ENCODE measurements at regions not wholly inside any gene's neighbourhood (a gene's known extent, or its start where the extent isn't known, plus 50 kb on each side); places are given as distances from the start of the nearest gene placed in this dataset.

DNA sequence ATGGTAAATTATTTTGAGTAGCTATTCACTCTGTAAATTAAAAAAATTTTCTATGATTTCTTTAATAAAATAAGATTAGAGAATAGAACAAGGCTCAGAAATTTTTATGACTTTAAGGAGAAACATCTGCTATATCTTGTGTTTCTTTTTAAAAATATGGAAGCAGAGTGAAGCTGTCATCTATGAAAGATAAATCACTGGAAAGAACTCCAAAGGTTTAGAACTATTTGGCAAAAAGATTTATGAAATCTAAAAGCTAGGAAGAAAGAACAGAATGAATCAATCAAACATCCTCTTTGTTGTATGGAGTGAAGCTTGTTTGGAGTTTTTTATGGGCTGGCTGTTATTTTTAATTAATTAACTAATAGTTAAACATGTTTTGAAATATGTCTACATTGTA, 89.8 kb upstream of the ACTBL2 start:
- DNase-seq (ENCODE audit: low read depth, low spot score) = no peak

DNA sequence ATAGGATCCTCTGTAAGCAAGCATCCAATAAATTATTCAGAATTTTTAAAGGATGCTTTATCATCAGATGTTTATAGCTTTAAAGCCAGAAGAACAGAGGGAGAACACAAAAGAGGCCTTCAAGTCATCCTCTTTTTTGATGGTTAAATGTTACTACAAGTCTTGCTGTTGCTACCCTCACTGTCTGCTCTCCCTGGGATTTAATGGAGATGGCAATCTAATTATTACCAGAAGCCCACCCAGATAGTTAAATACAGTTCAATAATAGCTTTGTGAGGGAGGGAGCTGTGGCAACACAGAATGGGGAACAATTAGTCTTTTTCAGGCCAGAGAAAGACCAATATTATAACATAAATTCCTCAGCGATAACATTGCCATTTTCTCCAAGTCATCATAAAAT, 87.0 kb upstream of the ACTBL2 start:
- no peak for DNase-seq (ENCODE audit: low read depth, low spot score)

GRCh38 chr5:57568136-57568535, 85.5 kb upstream of the ACTBL2 start:
- no peak for DNase-seq (ENCODE audit: low read depth, low spot score)

- no peak for DNase-seq (ENCODE audit: low read depth, low spot score)
Observed at GRCh38 chr5:57566914-57567313, 84.3 kb upstream of the ACTBL2 start.

DNA sequence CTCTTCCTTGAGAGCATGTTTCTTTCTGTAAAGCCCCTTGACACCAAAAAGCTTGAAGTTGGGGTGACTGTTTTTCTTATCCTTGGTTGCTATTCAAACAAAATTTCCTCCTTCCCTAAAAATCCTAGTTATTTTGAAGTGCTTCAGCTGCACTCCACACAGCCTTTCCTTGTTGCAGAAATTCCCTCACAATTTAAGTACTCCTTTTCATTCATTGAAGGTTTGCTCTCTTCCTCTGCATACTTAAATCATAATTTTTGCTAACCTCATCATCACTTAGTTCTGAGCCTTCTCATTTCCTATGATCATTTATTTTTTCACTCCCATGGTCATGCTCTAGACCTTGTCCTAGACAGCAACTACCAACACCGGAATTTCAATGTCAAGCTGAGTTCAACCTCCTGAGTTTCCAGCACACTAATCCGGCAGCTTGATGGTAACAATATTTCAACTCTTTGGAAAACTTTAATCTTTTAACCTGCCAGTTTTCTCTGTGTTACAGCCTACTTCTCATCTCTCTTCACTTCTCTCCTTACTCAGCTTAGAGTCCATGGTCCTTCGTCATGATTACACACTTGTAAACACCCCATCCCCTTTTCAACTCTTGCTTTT, 78.7 kb upstream of the ACTBL2 start:
- no peak for DNase-seq (ENCODE audit: low read depth, low spot score)

- DNase-seq (ENCODE audit: low read depth, low spot score) = no peak
Observed at GRCh38 chr5:57559110-57559635, 76.6 kb upstream of the ACTBL2 start.

GRCh38 chr5:57552033-57552432, 69.4 kb upstream of the ACTBL2 start:
- no peak for DNase-seq (ENCODE audit: low read depth, low spot score)

- DNase-seq (ENCODE audit: low read depth, low spot score) = no peak
Observed at GRCh38 chr5:57551251-57551650, 68.6 kb upstream of the ACTBL2 start.

DNA sequence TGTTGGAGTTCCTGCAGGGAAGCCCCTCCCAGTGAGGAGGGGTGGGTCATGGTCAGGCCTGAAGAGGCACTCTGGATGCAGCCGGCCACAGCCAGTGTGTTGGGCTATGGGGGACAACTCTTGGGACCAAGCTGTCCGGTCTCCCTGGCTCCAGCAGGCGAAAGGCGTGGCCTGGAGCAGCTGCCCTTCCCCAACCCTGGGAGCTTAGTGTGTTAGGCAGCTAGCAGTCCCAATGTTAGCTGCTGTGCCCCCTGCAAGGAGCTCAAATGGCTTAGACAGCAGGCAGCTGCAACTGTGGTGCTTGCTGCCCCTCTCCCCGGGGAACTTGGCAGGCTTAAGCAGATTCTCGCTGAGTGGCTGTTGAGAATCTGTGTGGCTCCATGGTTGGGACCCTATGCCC, 67.5 kb upstream of the ACTBL2 start:
- DNase-seq (ENCODE audit: low read depth, low spot score) = no peak

DNA sequence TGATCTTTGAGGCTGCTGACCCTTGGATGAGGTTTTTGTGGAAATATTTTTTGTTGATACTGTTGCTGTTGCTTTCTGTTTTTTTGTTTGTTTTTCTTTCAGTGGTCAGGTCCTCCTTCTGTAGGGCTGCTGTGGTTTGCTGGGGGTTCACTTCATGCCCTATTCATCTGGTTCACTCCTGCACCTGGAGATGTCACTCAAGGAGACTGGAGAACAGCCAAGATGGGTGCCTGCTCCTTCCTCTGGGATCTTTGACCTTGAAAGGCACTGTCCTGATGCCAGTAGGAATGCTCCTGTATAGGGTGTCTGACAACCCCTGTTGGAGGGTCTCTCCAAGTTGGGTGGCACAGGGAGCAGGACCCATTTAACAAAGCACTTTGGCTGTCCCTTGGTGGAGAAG, 67.0 kb upstream of the ACTBL2 start:
- no peak for DNase-seq (ENCODE audit: low read depth, low spot score)

GRCh38 chr5:57540823-57541222, 58.2 kb upstream of the ACTBL2 start:
- no peak for DNase-seq (ENCODE audit: low read depth, low spot score)

DNA sequence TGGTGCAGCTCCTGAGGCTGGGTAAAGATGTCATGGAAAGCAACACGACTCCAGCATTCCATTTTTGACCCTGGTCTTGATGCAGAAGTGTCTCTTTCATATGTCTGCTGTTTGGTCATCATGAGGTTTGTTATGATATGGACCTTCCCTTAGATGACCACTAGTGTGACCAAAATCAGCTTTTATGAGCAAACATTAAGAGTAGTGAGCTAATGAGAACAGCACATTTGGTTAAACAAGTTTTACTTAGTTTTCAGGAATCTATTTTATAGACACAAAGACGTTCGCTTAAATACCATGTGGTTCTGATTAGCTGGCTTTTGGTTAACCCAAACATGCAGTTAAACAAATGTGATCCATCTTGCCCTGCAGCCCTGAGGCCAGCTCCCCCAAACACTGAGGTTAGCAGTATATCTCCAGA, 56.7 kb upstream of the ACTBL2 start:
- no peak for DNase-seq (ENCODE audit: low read depth, low spot score)

DNA sequence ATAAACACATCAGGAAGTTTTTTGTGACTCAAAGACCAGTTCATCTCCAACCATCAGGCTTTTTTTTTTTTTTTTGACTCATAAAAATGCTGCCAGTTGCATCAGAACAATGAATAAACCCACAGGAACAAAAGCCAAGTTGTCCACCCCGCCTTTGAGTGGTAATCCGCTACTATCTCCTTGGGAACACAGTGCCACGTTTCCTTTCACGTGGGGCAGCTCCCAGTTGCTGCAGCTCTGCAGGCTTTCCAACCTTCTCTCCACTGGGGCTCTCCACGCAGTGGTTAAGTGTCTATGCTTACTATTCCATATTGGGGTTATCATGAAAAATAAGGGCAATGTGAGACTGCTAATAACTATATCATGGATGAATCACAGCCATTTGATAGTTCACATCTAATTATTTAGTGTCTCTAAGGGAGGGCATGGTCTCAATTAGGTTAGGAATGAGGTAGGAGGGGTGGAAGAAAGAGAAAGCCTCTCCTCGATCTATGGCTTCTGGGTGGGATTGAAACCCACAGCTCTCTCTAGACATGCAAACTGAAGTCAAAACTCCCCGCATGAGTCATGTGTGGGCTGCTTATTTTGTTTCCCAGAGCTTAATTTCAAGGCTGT, 55.8 kb upstream of the ACTBL2 start:
- no peak for DNase-seq (ENCODE audit: low read depth, low spot score)

DNA sequence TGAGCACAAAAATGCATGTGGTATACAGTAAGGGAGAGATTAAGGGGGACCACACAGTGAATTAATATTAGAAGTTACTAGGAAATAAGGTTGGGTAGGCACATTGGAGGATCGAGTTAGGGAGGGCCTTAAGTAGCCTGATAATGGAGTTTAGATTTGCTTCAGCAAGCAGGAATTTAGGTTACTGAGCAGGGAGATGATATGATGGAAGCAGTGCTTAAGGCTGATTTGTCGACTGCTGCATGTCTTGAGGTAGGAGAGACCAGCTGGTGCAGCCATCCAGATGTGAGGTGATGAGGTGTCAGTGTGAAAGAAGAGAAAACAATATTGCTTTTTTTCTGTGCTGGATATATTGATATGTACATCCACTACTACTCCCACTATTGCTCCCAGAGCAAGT, 55.2 kb upstream of the ACTBL2 start:
- no peak for DNase-seq (ENCODE audit: low read depth, low spot score)

GRCh38 chr5:57532513-57533497, 50.2 kb upstream of the ACTBL2 start:
- DNase-seq (ENCODE audit: low read depth, low spot score) = no peak

Measured in iPS DF 19.7 (cell line).